Smooth muscle cell (in vitro differentiated cells): ENCODE measurements at regions not wholly inside any gene's neighbourhood (a gene's known extent, or its start where the extent isn't known, plus 50 kb on each side); places are given as distances from the start of the nearest gene placed in this dataset.

Experiments used
- DNase-seq: peaks from one replicate; lab custom pipeline; 2025; ENCODE audit not compliant: unreplicated experiment; lab: John Stamatoyannopoulos, UW
- H2AFZ ChIP-seq: fragments of 200-600 bp; sonication (generic); 2 replicates; pipeline ENCODE4 v1.6.0; 2016; ENCODE audit warnings: antibody characterized with exemption, low read depth, mild to moderate bottlenecking
- H3F3A ChIP-seq: fragments of 200-600 bp; sonication (generic); 2 replicates; pipeline ENCODE4 v1.6.0; 2017; ENCODE audit warnings: antibody characterized with exemption, low read depth
- H3K27ac ChIP-seq: fragments of 200-600 bp; sonication (generic); 2 replicates; pipeline ENCODE4 v1.5.1; 2016; ENCODE audit warnings: low read depth, mild to moderate bottlenecking
- H3K27me3 ChIP-seq: fragments of 200-600 bp; sonication (generic); 2 replicates; pipeline ENCODE4 v1.6.1; 2016; ENCODE audit warnings: low read depth, mild to moderate bottlenecking
- H3K36me3 ChIP-seq: fragments of 200-600 bp; sonication (generic); 2 replicates; pipeline ENCODE4 v1.5.1; 2016; ENCODE audit warnings: low read depth
- H3K4me1 ChIP-seq: fragments of 200-600 bp; sonication (generic); 2 replicates; pipeline ENCODE4 v1.5.1; 2016; ENCODE audit warnings: low read depth
- H3K4me2 ChIP-seq: fragments of 200-600 bp; sonication (generic); 2 replicates; pipeline ENCODE4 v1.6.0; 2016; ENCODE audit warnings: mild to moderate bottlenecking
- H3K4me3 ChIP-seq: fragments of 200-600 bp; sonication (generic); 2 replicates; pipeline ENCODE4 v1.5.1; 2016; ENCODE audit warnings: mild to moderate bottlenecking
- H3K79me2 ChIP-seq: fragments of 200-600 bp; sonication (generic); 2 replicates; pipeline ENCODE4 v1.6.0; 2016; ENCODE audit warnings: low read depth, mild to moderate bottlenecking
- H3K9ac ChIP-seq: fragments of 200-600 bp; sonication (generic); 2 replicates; pipeline ENCODE4 v1.6.0; 2016; ENCODE audit warnings: low read depth
- H3K9me3 ChIP-seq: fragments of 200-600 bp; sonication (generic); replicated peaks from 2 replicates; pipeline ENCODE4 v1.5.1; 2016; ENCODE audit warnings: low read depth
- H4K20me1 ChIP-seq: fragments of 200-600 bp; sonication (generic); 2 replicates; pipeline ENCODE4 v1.6.0; 2016; ENCODE audit warnings: low read depth
- CTCF ChIP-seq: fragments of 200-600 bp; sonication (generic); IDR thresholded peaks from 2 replicates; pipeline ENCODE4 v1.5.1; 2017; ENCODE audit warnings: borderline replicate concordance, mild to moderate bottlenecking, antibody characterized with exemption; ENCODE audit not compliant: insufficient read depth, poor library complexity, severe bottlenecking
- WGBS: methylation state at CpG from one replicate; pipeline ENCODE4 v1.1.7; 2016; ENCODE audit warnings: low lambda C conversion rate; 5-methylcytosine and 5-hydroxymethylcytosine counted together

- Histone ChIP-seq H3K4me1 (no peaks in the 10 kb centered on the region), H2AFZ (no peak overlapping the region), H3F3A (no peaks in the 10 kb centered on the region), H3K79me2 (no peaks in the 10 kb centered on the region), H4K20me1 (no peaks in the 10 kb centered on the region), H3K4me3 (no peak overlapping the region), H3K36me3 (no peaks in the 10 kb centered on the region), H3K27ac (no peak overlapping the region), H3K27me3 (peaks cover 2% of the 10 kb centered on the region), H3K9me3 (no peaks in the 10 kb centered on the region), H3K4me2 (no peak overlapping the region), H3K9ac (no peak overlapping the region)
- 94% methylated on average over 5 of the region's 5 CpGs for WGBS
- no peak for DNase-seq
- no peak for TF ChIP-seq CTCF
Measured at GRCh38 chr4:3848323-3848722, 82.1 kb downstream of the ADRA2C start.

GRCh38 chr4:3849140-3849539, 83.0 kb downstream of the ADRA2C start:
- no peaks in the 10 kb centered on the region for H3K36me3 ChIP-seq
- H3K9me3 ChIP-seq, result no peaks in the 10 kb centered on the region
- H3K27ac ChIP-seq, result no peak overlapping the region
- H2AFZ ChIP-seq, result no peak overlapping the region
- DNase-seq, result no peak
- peaks cover 2% of the 10 kb centered on the region for H3K27me3 ChIP-seq
- no peaks in the 10 kb centered on the region for H4K20me1 ChIP-seq
- no peaks in the 10 kb centered on the region for H3F3A ChIP-seq
- H3K79me2 ChIP-seq, result no peaks in the 10 kb centered on the region
- TF ChIP-seq CTCF, result no peak
- no peaks in the 10 kb centered on the region for H3K4me1 ChIP-seq
- no peak overlapping the region for H3K4me2 ChIP-seq
- no peak overlapping the region for H3K4me3 ChIP-seq
- no peak overlapping the region for H3K9ac ChIP-seq

GRCh38 chr4:3850128-3850527, 83.9 kb downstream of the ADRA2C start:
- TF ChIP-seq CTCF, result no peak
- 100% methylated on average over 1 of the region's 1 CpG for WGBS
- H3K4me3 ChIP-seq, result no peak overlapping the region
- no peaks in the 10 kb centered on the region for H3F3A ChIP-seq
- no peak overlapping the region for H3K9ac ChIP-seq
- H3K9me3 ChIP-seq, result no peaks in the 10 kb centered on the region
- no peaks in the 10 kb centered on the region for H3K79me2 ChIP-seq
- H3K27ac ChIP-seq, result no peak overlapping the region
- peaks cover 11% of the 10 kb centered on the region for H3K27me3 ChIP-seq
- H3K36me3 ChIP-seq, result no peaks in the 10 kb centered on the region
- DNase-seq, result no peak
- no peaks in the 10 kb centered on the region for H3K4me1 ChIP-seq
- no peak overlapping the region for H3K4me2 ChIP-seq
- no peaks in the 10 kb centered on the region for H4K20me1 ChIP-seq
- H2AFZ ChIP-seq, result no peak overlapping the region

- no peak for TF ChIP-seq CTCF
Measured at GRCh38 chr4:3851211-3851610, 85.0 kb downstream of the ADRA2C start.

More at GRCh38 chr4:3851211-3851610, 85.0 kb downstream of the ADRA2C start:
- H3K4me1 ChIP-seq, result no peaks in the 10 kb centered on the region
- no peaks in the 10 kb centered on the region for H3K9me3 ChIP-seq
- H3K27me3 ChIP-seq, result peaks cover 11% of the 10 kb centered on the region
- 27% methylated on average over 6 of the region's 6 CpGs for WGBS
- H3K27ac ChIP-seq, result no peak overlapping the region
- no peaks in the 10 kb centered on the region for H3F3A ChIP-seq
- DNase-seq, result no peak
- H2AFZ ChIP-seq, result no peak overlapping the region
- no peak overlapping the region for H3K9ac ChIP-seq
- no peak overlapping the region for H3K4me3 ChIP-seq
- H4K20me1 ChIP-seq, result no peaks in the 10 kb centered on the region
- H3K79me2 ChIP-seq, result no peaks in the 10 kb centered on the region
- H3K36me3 ChIP-seq, result no peaks in the 10 kb centered on the region
- no peak overlapping the region for H3K4me2 ChIP-seq
